OCI-LY3 (cell line): ENCODE measurements at regions not wholly inside any gene's neighbourhood (a gene's known extent, or its start where the extent isn't known, plus 50 kb on each side); places are given as distances from the start of the nearest gene placed in this dataset.

Source experiments
- CTCF ChIP-seq: fragments of 200-600, 300-600 bp; sonication (generic); IDR thresholded peaks from 2 replicates; pipeline ENCODE4 v1.5.1; 2014; ENCODE audit warnings: antibody characterized with exemption, low read length, low read depth
- EZH2phosphoT487 ChIP-seq: fragments of 200-600 bp; shearing (Covaris generic); IDR thresholded peaks from 2 replicates; pipeline ENCODE4 v1.6.1; 2018; ENCODE audit warnings: antibody characterized with exemption, mixed run types, low read depth

- no peak for TF ChIP-seq EZH2phosphoT487
- TF ChIP-seq CTCF = no peak
Measured at GRCh38 chr9:84107081-84107480, 126.5 kb downstream of the RMI1 start.
